Stimulated activated CD4-positive, alpha-beta T cell treated with anti-CD3 and anti-CD28 coated beads, Interleukin-1b, Interleukin-23, amount 100 ng/mL, for 24 hours (primary cell): ENCODE measurements at regions not wholly inside any gene's neighbourhood (a gene's known extent, or its start where the extent isn't known, plus 50 kb on each side); places are given as distances from the start of the nearest gene placed in this dataset.
"Not testable (repeated sequence)": the region's sequence is repeated elsewhere in the genome, so short reads cannot be mapped to it uniquely, and the experiment has no call there.

Source experiments
- DNase-seq, 4 experiments: peaks; one replicate each; pipeline ENCODE4 v3.0.0-alpha.2; 2020; ENCODE audit warnings: low read depth in 4 of 4, low spot score in 1 of 4

- no peak for DNase-seq
Measured at GRCh38 chr1:163571950-163572349, 250.2 kb downstream of the NUF2 start.

- DNase-seq: no peak
Measured at GRCh38 chr1:163574119-163574518, 252.4 kb downstream of the NUF2 start.

- DNase-seq: no peak
Measured at GRCh38 chr1:163580926-163581325, 259.2 kb downstream of the NUF2 start.

GRCh38 chr1:163583661-163584181 lies 262.0 kb downstream of the NUF2 start:
- no peak for DNase-seq

GRCh38 chr1:163585796-163586195 lies 264.0 kb downstream of the NUF2 start:
- DNase-seq: no peak

GRCh38 chr1:163588796-163589195 lies 267.0 kb downstream of the NUF2 start:
- no peak for DNase-seq

GRCh38 chr1:163589735-163590134 lies 268.0 kb downstream of the NUF2 start:
- no peak for DNase-seq

GRCh38 chr1:163591131-163591530 lies 269.4 kb downstream of the NUF2 start:
- DNase-seq: not testable (repeated sequence)

- not testable (repeated sequence) for DNase-seq
Measured at GRCh38 chr1:163592623-163593022, 270.9 kb downstream of the NUF2 start.

GRCh38 chr1:163596106-163596505 lies 274.4 kb downstream of the NUF2 start:
- DNase-seq: not testable (repeated sequence)

- no peak for DNase-seq
Measured at GRCh38 chr1:163596541-163597258, 274.9 kb downstream of the NUF2 start.

- no peak for DNase-seq
Measured at GRCh38 chr1:163604321-163604720, 282.6 kb downstream of the NUF2 start.

GRCh38 chr1:163604896-163605295 lies 283.1 kb downstream of the NUF2 start:
- no peak for DNase-seq

GRCh38 chr1:163608979-163609378 lies 287.2 kb downstream of the NUF2 start:
- no peak for DNase-seq

GRCh38 chr1:163609858-163610257 lies 288.1 kb downstream of the NUF2 start:
- DNase-seq: no peak

- no peak for DNase-seq
Measured at GRCh38 chr1:163610486-163610885, 288.7 kb downstream of the NUF2 start.

- no peak for DNase-seq
Measured at GRCh38 chr1:163614361-163614760, 292.6 kb downstream of the NUF2 start.

GRCh38 chr1:163628034-163628773 lies 306.4 kb downstream of the NUF2 start:
- DNase-seq: no peak

GRCh38 chr1:163632269-163632668 lies 310.5 kb downstream of the NUF2 start:
- DNase-seq: no peak

- no peak for DNase-seq
Measured at GRCh38 chr1:163633366-163633765, 311.6 kb downstream of the NUF2 start.

- DNase-seq: not testable (repeated sequence)
Measured at GRCh38 chr1:163645676-163646075, 323.9 kb downstream of the NUF2 start.

- DNase-seq: no peak
Measured at GRCh38 chr1:163650624-163651023, 328.9 kb downstream of the NUF2 start.
